Mesenchymal stem cell (in vitro differentiated cells and primary cell): ENCODE measurements at regions not wholly inside any gene's neighbourhood (a gene's known extent, or its start where the extent isn't known, plus 50 kb on each side); places are given as distances from the start of the nearest gene placed in this dataset.

Source experiments
- DNase-seq: peaks from one replicate; pipeline ENCODE4 v3.0.0-alpha.2; 2013
- H2AFZ ChIP-seq: one replicate; pipeline ENCODE4 v1.6.1; 2013; ENCODE audit warnings: low read depth, mild to moderate bottlenecking, control low read depth, inconsistent platforms, low read length, moderate library complexity
- H2AK5ac ChIP-seq: 2 replicates; pipeline ENCODE4 v1.6.1; 2013; ENCODE audit warnings: low read length, moderate library complexity, mild to moderate bottlenecking, inconsistent platforms; ENCODE audit not compliant: severe bottlenecking
- H2BK120ac ChIP-seq: one replicate; pipeline ENCODE4 v1.6.1; 2013; ENCODE audit warnings: low read depth, mild to moderate bottlenecking, inconsistent platforms, low read length, moderate library complexity
- H2BK12ac ChIP-seq, 2 experiments: one replicate each; pipeline ENCODE4 v1.6.1; 2013; ENCODE audit warnings: inconsistent platforms in 2 of 2, low read length in 2 of 2, mild to moderate bottlenecking in 2 of 2, moderate library complexity in 2 of 2, control low read depth in 1 of 2
- H2BK15ac ChIP-seq: one replicate; pipeline ENCODE4 v1.6.1; 2013; ENCODE audit warnings: mild to moderate bottlenecking, low read depth, inconsistent platforms; ENCODE audit not compliant: poor library complexity, severe bottlenecking
- H2BK5ac ChIP-seq: 2 replicates; pipeline ENCODE4 v1.6.1; 2013; ENCODE audit warnings: low read depth, mild to moderate bottlenecking, low read length, control low read depth, inconsistent platforms; ENCODE audit not compliant: poor library complexity, severe bottlenecking
- H3K14ac ChIP-seq, 2 experiments: one replicate each; pipeline ENCODE4 v1.6.1; 2013; ENCODE audit warnings: inconsistent platforms in 2 of 2, low read length in 2 of 2, control low read depth in 1 of 2, mild to moderate bottlenecking in 1 of 2, moderate library complexity in 1 of 2
- H3K18ac ChIP-seq, 2 experiments: one replicate each; pipeline ENCODE4 v1.6.1; 2013; ENCODE audit warnings: inconsistent platforms in 2 of 2, low read length in 2 of 2, control low read depth in 1 of 2, low read depth in 1 of 2, mild to moderate bottlenecking in 1 of 2
- H3K23ac ChIP-seq, 2 experiments: one replicate each; pipeline ENCODE4 v1.6.1; 2013; ENCODE audit warnings: inconsistent platforms in 2 of 2, low read length in 2 of 2, mild to moderate bottlenecking in 2 of 2, moderate library complexity in 2 of 2, control low read depth in 1 of 2
- H3K27ac ChIP-seq: 2 replicates; pipeline ENCODE4 v1.5.1; 2013; ENCODE audit warnings: mild to moderate bottlenecking, moderate library complexity, low read length, control low read depth, inconsistent platforms; ENCODE audit not compliant: poor library complexity, severe bottlenecking
- H3K27me3 ChIP-seq, 2 experiments: 2 replicates each; pipeline versions ENCODE4 v1.6.1 to v1.7.0; 2013; ENCODE audit warnings: low read length in 2 of 2, mild to moderate bottlenecking in 2 of 2, moderate library complexity in 2 of 2, control low read depth in 1 of 2, inconsistent platforms in 1 of 2; ENCODE audit not compliant: control insufficient read depth in 1 of 2, insufficient read depth in 1 of 2
- H3K36me3 ChIP-seq, 2 experiments: 2 replicates each; pipeline versions ENCODE4 v1.6.1 to v1.7.0; 2013; ENCODE audit warnings: low read length in 2 of 2, control low read depth in 1 of 2, inconsistent platforms in 1 of 2, low read depth in 1 of 2, mild to moderate bottlenecking in 1 of 2; ENCODE audit not compliant: insufficient read depth in 2 of 2, control insufficient read depth in 1 of 2
- H3K4ac ChIP-seq, 2 experiments: one replicate each; pipeline ENCODE4 v1.6.1; 2013; ENCODE audit warnings: inconsistent platforms in 2 of 2, low read length in 2 of 2, mild to moderate bottlenecking in 2 of 2, moderate library complexity in 2 of 2, control low read depth in 1 of 2, low read depth in 1 of 2
- H3K4me1 ChIP-seq: 2 replicates; pipeline ENCODE4 v1.6.1; 2013; ENCODE audit warnings: low read depth, low read length, control low read depth; ENCODE audit not compliant: control insufficient read depth, insufficient read depth
- H3K4me2 ChIP-seq: 2 replicates; pipeline ENCODE4 v1.6.1; 2013; ENCODE audit warnings: low read length, mild to moderate bottlenecking, inconsistent platforms; ENCODE audit not compliant: poor library complexity, severe bottlenecking
- H3K4me3 ChIP-seq, 2 experiments: 2 replicates each; pipeline versions ENCODE4 v1.5.1 to v1.7.0; 2013; ENCODE audit warnings: low read length in 2 of 2, mild to moderate bottlenecking in 2 of 2, control low read depth in 1 of 2, low read depth in 1 of 2; ENCODE audit not compliant: insufficient read depth in 1 of 2
- H3K79me1 ChIP-seq: replicated peaks from 2 replicates; pipeline ENCODE4 v1.6.1; 2013; ENCODE audit warnings: mild to moderate bottlenecking, control low read depth, low read length, inconsistent platforms; ENCODE audit not compliant: poor library complexity, severe bottlenecking
- H3K9ac ChIP-seq: 2 replicates; pipeline ENCODE4 v1.7.0; 2013; ENCODE audit warnings: mild to moderate bottlenecking, low read length, moderate library complexity
- H3K9me3 ChIP-seq: 2 replicates; pipeline ENCODE4 v1.7.0; 2013; ENCODE audit warnings: mild to moderate bottlenecking, low read length; ENCODE audit not compliant: control insufficient read depth
- H4K8ac ChIP-seq: one replicate; pipeline ENCODE4 v1.6.1; 2013; ENCODE audit warnings: inconsistent platforms, mild to moderate bottlenecking, low read length, moderate library complexity
- H4K91ac ChIP-seq: one replicate; pipeline ENCODE4 v1.6.1; 2013; ENCODE audit warnings: mild to moderate bottlenecking, low read length, inconsistent platforms
- WGBS: methylation state at CpG from one replicate; pipeline ENCODE4 v1.1.7; 2013; ENCODE audit warnings: mixed read lengths; 5-methylcytosine and 5-hydroxymethylcytosine counted together

GRCh38 chr6:86782328-86782727 lies 155.0 kb upstream of the HTR1E start:
- H2BK120ac ChIP-seq = no peak overlapping the region
- H2AFZ ChIP-seq = no peak overlapping the region
- no peak overlapping the region for H3K14ac ChIP-seq
- H2BK15ac ChIP-seq = no peak overlapping the region
- DNase-seq = no peak
- H4K8ac ChIP-seq = no peak overlapping the region
- H3K4me1 ChIP-seq = no peaks in the 10 kb centered on the region
- H2BK5ac ChIP-seq = no peak overlapping the region
- no peaks in the 10 kb centered on the region for H3K27me3 ChIP-seq
- no peak overlapping the region for H3K4me3 ChIP-seq
- no peak overlapping the region for H2AK5ac ChIP-seq
- no peaks in the 10 kb centered on the region for H3K9me3 ChIP-seq
- H4K91ac ChIP-seq = no peak overlapping the region
- no peak overlapping the region for H3K18ac ChIP-seq
- no peak overlapping the region for H3K23ac ChIP-seq
- no peak overlapping the region for H3K4me2 ChIP-seq
- H3K79me1 ChIP-seq = no peaks in the 10 kb centered on the region
- H3K36me3 ChIP-seq = no peaks in the 10 kb centered on the region
- no peak overlapping the region for H3K27ac ChIP-seq
- H2BK12ac ChIP-seq = no peak overlapping the region
- H3K4ac ChIP-seq = no peak overlapping the region
- no peak overlapping the region for H3K9ac ChIP-seq

DNA sequence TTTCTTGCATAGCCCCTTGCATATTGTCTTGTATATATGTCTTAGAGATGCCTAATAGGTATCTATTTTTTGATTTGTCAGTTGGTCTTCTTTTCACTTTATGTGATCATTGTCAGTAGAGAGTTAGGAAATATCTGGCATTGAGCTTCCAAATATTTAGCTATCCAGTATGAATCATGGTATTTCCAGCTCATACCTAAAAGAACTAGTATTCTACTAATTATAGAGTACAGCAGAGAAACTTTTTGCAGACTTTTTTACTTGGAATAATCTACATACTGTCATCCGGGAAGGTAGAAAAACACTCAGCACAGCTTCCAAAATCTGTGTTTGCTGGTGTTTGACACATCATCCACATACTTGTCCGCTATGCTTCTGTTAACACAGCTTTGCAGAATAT lies 156.4 kb upstream of the HTR1E start:
- Histone ChIP-seq H3K14ac (no peak overlapping the region), H3K9ac (no peak overlapping the region), H3K4me1 (no peaks in the 10 kb centered on the region), H3K4ac (no peak overlapping the region), H3K4me2 (no peak overlapping the region), H2BK15ac (no peak overlapping the region), H3K27me3 (no peaks in the 10 kb centered on the region), H4K8ac (no peak overlapping the region), H2BK120ac (no peak overlapping the region), H2AFZ (no peak overlapping the region), H2BK12ac (no peak overlapping the region), H3K27ac (no peak overlapping the region), H3K23ac (no peak overlapping the region), H2AK5ac (no peak overlapping the region), H3K79me1 (no peaks in the 10 kb centered on the region), H3K18ac (no peak overlapping the region), H4K91ac (no peak overlapping the region), H2BK5ac (no peak overlapping the region), H3K9me3 (no peaks in the 10 kb centered on the region), H3K4me3 (no peak overlapping the region), H3K36me3 (no peaks in the 10 kb centered on the region)
- WGBS = no CpG with 5 or more reads among the region's 2 CpGs
- no peak for DNase-seq

DNA sequence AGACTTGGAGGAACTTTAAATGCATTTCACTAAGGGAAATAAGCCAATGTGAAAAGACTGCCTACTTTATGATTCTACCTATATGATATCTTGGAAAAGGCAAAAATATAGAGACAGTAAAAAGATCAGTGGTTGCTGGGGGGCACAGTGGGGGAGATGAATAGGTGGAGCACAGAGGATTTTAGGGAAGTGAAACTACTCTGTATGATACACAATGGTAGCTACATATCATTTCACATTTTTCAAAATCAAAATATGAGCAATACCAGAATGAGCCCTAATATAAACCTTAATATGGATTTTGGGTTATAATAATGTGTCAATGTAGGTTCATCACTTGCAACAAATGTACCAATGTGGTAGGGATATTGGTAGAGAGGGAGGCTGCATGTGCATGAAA lies 161.4 kb upstream of the HTR1E start:
- H3K9ac ChIP-seq = no peak overlapping the region
- H3K4me3 ChIP-seq = no peak overlapping the region
- H2BK15ac ChIP-seq = no peak overlapping the region
- no peak overlapping the region for H2BK120ac ChIP-seq
- H3K79me1 ChIP-seq = no peaks in the 10 kb centered on the region
- H3K23ac ChIP-seq = no peak overlapping the region
- H3K27me3 ChIP-seq = no peaks in the 10 kb centered on the region
- H3K4me1 ChIP-seq = no peaks in the 10 kb centered on the region
- H3K36me3 ChIP-seq = no peaks in the 10 kb centered on the region
- no peak overlapping the region for H2AFZ ChIP-seq
- H3K18ac ChIP-seq = no peak overlapping the region
- H2BK5ac ChIP-seq = no peak overlapping the region
- no peak overlapping the region for H4K91ac ChIP-seq
- H3K9me3 ChIP-seq = peaks cover 5% of the 10 kb centered on the region
- H3K27ac ChIP-seq = no peak overlapping the region
- H4K8ac ChIP-seq = no peak overlapping the region
- H3K14ac ChIP-seq = no peak overlapping the region
- H3K4me2 ChIP-seq = no peak overlapping the region
- H3K4ac ChIP-seq = no peak overlapping the region
- no peak overlapping the region for H2AK5ac ChIP-seq
- no peak overlapping the region for H2BK12ac ChIP-seq
- no peak for DNase-seq

DNA sequence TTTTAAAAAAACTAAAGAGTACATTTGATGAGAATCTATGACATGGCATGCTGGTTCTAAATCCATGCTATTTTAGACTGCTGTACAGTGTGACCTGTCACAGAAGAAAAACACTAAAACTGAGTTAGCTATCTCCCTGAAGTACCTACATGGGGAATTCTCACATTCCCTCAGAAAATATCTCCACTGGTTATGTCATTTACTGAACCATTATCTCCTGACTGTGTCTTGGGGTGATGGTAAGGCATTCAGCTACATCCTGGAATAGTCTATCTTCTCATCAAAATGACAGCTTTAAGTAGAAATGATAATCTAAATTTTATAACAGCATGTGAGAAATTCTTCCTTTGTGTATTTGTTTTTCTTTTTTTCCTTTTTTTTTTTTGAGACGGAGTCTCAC lies 172.1 kb upstream of the HTR1E start:
- no peak overlapping the region for H3K27ac ChIP-seq
- no peaks in the 10 kb centered on the region for H3K4me1 ChIP-seq
- no peaks in the 10 kb centered on the region for H3K36me3 ChIP-seq
- WGBS = 100% methylated on average over 1 of the region's 1 CpG
- no peak overlapping the region for H2BK15ac ChIP-seq
- H2BK120ac ChIP-seq = no peak overlapping the region
- H3K4ac ChIP-seq = no peak overlapping the region
- H3K9me3 ChIP-seq = peaks cover 22% of the 10 kb centered on the region
- H3K9ac ChIP-seq = no peak overlapping the region
- no peak overlapping the region for H3K23ac ChIP-seq
- no peak overlapping the region for H3K14ac ChIP-seq
- H3K4me3 ChIP-seq = no peak overlapping the region
- no peaks in the 10 kb centered on the region for H3K27me3 ChIP-seq
- no peak overlapping the region for H2BK5ac ChIP-seq
- H2BK12ac ChIP-seq = no peak overlapping the region
- no peak overlapping the region for H3K4me2 ChIP-seq
- no peak overlapping the region for H4K8ac ChIP-seq
- no peaks in the 10 kb centered on the region for H3K79me1 ChIP-seq
- H4K91ac ChIP-seq = no peak overlapping the region
- no peak overlapping the region for H2AK5ac ChIP-seq
- no peak overlapping the region for H2AFZ ChIP-seq
- DNase-seq = no peak
- H3K18ac ChIP-seq = no peak overlapping the region
